ENCODE measurements at regions not wholly inside any gene's neighbourhood (a gene's known extent, or its start where the extent isn't known, plus 50 kb on each side); places are given as distances from the start of the nearest gene placed in this dataset.

GRCh38 chr7:47100148-47100816 is 481.6 kb downstream of the TNS3 start:
- H3K4me1 ChIP-seq (ENCODE audit: control insufficient read depth in 5 of 5, insufficient read depth in 5 of 5, low read length in 5 of 5): peaks cover 0 to 4% (median 0%) of the 10 kb centered on the region in 5 donors
- H3K4me3 ChIP-seq (ENCODE audit: low read depth in 1 of 5, low read length in 5 of 5): no peak overlapping the region
- no peak overlapping the region for H3K9ac ChIP-seq (ENCODE audit: low read length in 5 of 5)
- no peaks in the 10 kb centered on the region for H3K36me3 ChIP-seq (ENCODE audit: control insufficient read depth in 5 of 5, insufficient read depth in 5 of 5, low read length in 5 of 5)
- H3K27me3 ChIP-seq (ENCODE audit: control insufficient read depth in 5 of 5, insufficient read depth in 4 of 5, low read length in 5 of 5): no peaks in the 10 kb centered on the region
- H3K27ac ChIP-seq (ENCODE audit: low read depth, low read length): no peak overlapping the region
- no peaks in the 10 kb centered on the region for H3K9me3 ChIP-seq (ENCODE audit: control insufficient read depth in 5 of 5, low read length in 5 of 5)

GRCh38 chr7:47097431-47097830 is 484.5 kb downstream of the TNS3 start:
- H3K4me1 ChIP-seq (ENCODE audit: control insufficient read depth in 5 of 5, insufficient read depth in 5 of 5, low read length in 5 of 5): no peaks in the 10 kb centered on the region
- no peak overlapping the region for H3K4me3 ChIP-seq (ENCODE audit: low read depth in 1 of 5, low read length in 5 of 5)
- no peaks in the 10 kb centered on the region for H3K27me3 ChIP-seq (ENCODE audit: control insufficient read depth in 5 of 5, insufficient read depth in 4 of 5, low read length in 5 of 5)
- no peak overlapping the region for H3K9ac ChIP-seq (ENCODE audit: low read length in 5 of 5)
- H3K36me3 ChIP-seq (ENCODE audit: control insufficient read depth in 5 of 5, insufficient read depth in 5 of 5, low read length in 5 of 5): no peaks in the 10 kb centered on the region
- no peak overlapping the region for H3K27ac ChIP-seq (ENCODE audit: low read depth, low read length)
- H3K9me3 ChIP-seq (ENCODE audit: control insufficient read depth in 5 of 5, low read length in 5 of 5): no peaks in the 10 kb centered on the region

GRCh38 chr7:47095946-47096345 is 486.0 kb downstream of the TNS3 start:
- H3K27me3 ChIP-seq (ENCODE audit: control insufficient read depth in 5 of 5, insufficient read depth in 4 of 5, low read length in 5 of 5): no peaks in the 10 kb centered on the region
- H3K27ac ChIP-seq (ENCODE audit: low read depth, low read length): no peak overlapping the region
- no peaks in the 10 kb centered on the region for H3K9me3 ChIP-seq (ENCODE audit: control insufficient read depth in 5 of 5, low read length in 5 of 5)
- H3K4me3 ChIP-seq (ENCODE audit: low read depth in 1 of 5, low read length in 5 of 5): no peak overlapping the region
- no peak overlapping the region for H3K9ac ChIP-seq (ENCODE audit: low read length in 5 of 5)
- H3K36me3 ChIP-seq (ENCODE audit: control insufficient read depth in 5 of 5, insufficient read depth in 5 of 5, low read length in 5 of 5): no peaks in the 10 kb centered on the region
- H3K4me1 ChIP-seq (ENCODE audit: control insufficient read depth in 5 of 5, insufficient read depth in 5 of 5, low read length in 5 of 5): no peaks in the 10 kb centered on the region

- Histone ChIP-seq H3K4me3 (ENCODE audit: low read depth in 1 of 5, low read length in 5 of 5) (no peak overlapping the region), H3K9me3 (ENCODE audit: control insufficient read depth in 5 of 5, low read length in 5 of 5) (no peaks in the 10 kb centered on the region), H3K27ac (ENCODE audit: low read depth, low read length) (no peak overlapping the region), H3K27me3 (ENCODE audit: control insufficient read depth in 5 of 5, insufficient read depth in 4 of 5, low read length in 5 of 5) (no peaks in the 10 kb centered on the region), H3K36me3 (ENCODE audit: control insufficient read depth in 5 of 5, insufficient read depth in 5 of 5, low read length in 5 of 5) (no peaks in the 10 kb centered on the region), H3K9ac (ENCODE audit: low read length in 5 of 5) (no peak overlapping the region), H3K4me1 (ENCODE audit: control insufficient read depth in 5 of 5, insufficient read depth in 5 of 5, low read length in 5 of 5) (no peaks in the 10 kb centered on the region)
These were observed 487.4 kb downstream of the TNS3 start for GRCh38 chr7:47094462-47094861.

- H3K4me3 ChIP-seq (ENCODE audit: low read depth in 1 of 5, low read length in 5 of 5): no peak overlapping the region
These were observed 488.3 kb downstream of the TNS3 start for GRCh38 chr7:47093320-47094234.

GRCh38 chr7:47092336-47092735 is 489.6 kb downstream of the TNS3 start:
- no peak overlapping the region for H3K27ac ChIP-seq (ENCODE audit: low read depth, low read length)
- no peaks in the 10 kb centered on the region for H3K27me3 ChIP-seq (ENCODE audit: control insufficient read depth in 5 of 5, insufficient read depth in 4 of 5, low read length in 5 of 5)
- no peaks in the 10 kb centered on the region for H3K9me3 ChIP-seq (ENCODE audit: control insufficient read depth in 5 of 5, low read length in 5 of 5)
- H3K36me3 ChIP-seq (ENCODE audit: control insufficient read depth in 5 of 5, insufficient read depth in 5 of 5, low read length in 5 of 5): no peaks in the 10 kb centered on the region
- no peak overlapping the region for H3K4me3 ChIP-seq (ENCODE audit: low read depth in 1 of 5, low read length in 5 of 5)
- H3K4me1 ChIP-seq (ENCODE audit: control insufficient read depth in 5 of 5, insufficient read depth in 5 of 5, low read length in 5 of 5): peaks cover 0 to 10% (median 4%) of the 10 kb centered on the region in 5 donors
- H3K9ac ChIP-seq (ENCODE audit: low read length in 5 of 5): no peak overlapping the region

More at GRCh38 chr7:47093320-47094234, 488.3 kb downstream of the TNS3 start:
- Histone ChIP-seq H3K9me3 (ENCODE audit: control insufficient read depth in 5 of 5, low read length in 5 of 5) (no peaks in the 10 kb centered on the region), H3K27ac (ENCODE audit: low read depth, low read length) (no peak overlapping the region), H3K27me3 (ENCODE audit: control insufficient read depth in 5 of 5, insufficient read depth in 4 of 5, low read length in 5 of 5) (no peaks in the 10 kb centered on the region), H3K9ac (ENCODE audit: low read length in 5 of 5) (no peak overlapping the region), H3K4me1 (ENCODE audit: control insufficient read depth in 5 of 5, insufficient read depth in 5 of 5, low read length in 5 of 5) (peaks cover 0 to 2% (median under 1%) of the 10 kb centered on the region in 5 donors), H3K36me3 (ENCODE audit: control insufficient read depth in 5 of 5, insufficient read depth in 5 of 5, low read length in 5 of 5) (no peaks in the 10 kb centered on the region)

GRCh38 chr7:47091141-47091540 is 490.8 kb downstream of the TNS3 start:
- H3K36me3 ChIP-seq (ENCODE audit: control insufficient read depth in 5 of 5, insufficient read depth in 5 of 5, low read length in 5 of 5): no peaks in the 10 kb centered on the region
- no peak overlapping the region for H3K9ac ChIP-seq (ENCODE audit: low read length in 5 of 5)
- peaks cover 0 to 10% (median 4%) of the 10 kb centered on the region in 5 donors for H3K4me1 ChIP-seq (ENCODE audit: control insufficient read depth in 5 of 5, insufficient read depth in 5 of 5, low read length in 5 of 5)
- no peaks in the 10 kb centered on the region for H3K27me3 ChIP-seq (ENCODE audit: control insufficient read depth in 5 of 5, insufficient read depth in 4 of 5, low read length in 5 of 5)
- H3K4me3 ChIP-seq (ENCODE audit: low read depth in 1 of 5, low read length in 5 of 5): no peak overlapping the region
- H3K27ac ChIP-seq (ENCODE audit: low read depth, low read length): no peak overlapping the region
- no peaks in the 10 kb centered on the region for H3K9me3 ChIP-seq (ENCODE audit: control insufficient read depth in 5 of 5, low read length in 5 of 5)

GRCh38 chr7:47089461-47089860 is 492.4 kb downstream of the TNS3 start:
- peaks cover 0 to 10% (median 4%) of the 10 kb centered on the region in 5 donors for H3K4me1 ChIP-seq (ENCODE audit: control insufficient read depth in 5 of 5, insufficient read depth in 5 of 5, low read length in 5 of 5)
- no peak overlapping the region for H3K27ac ChIP-seq (ENCODE audit: low read depth, low read length)
- H3K9me3 ChIP-seq (ENCODE audit: control insufficient read depth in 5 of 5, low read length in 5 of 5): no peaks in the 10 kb centered on the region
- no peak overlapping the region for H3K4me3 ChIP-seq (ENCODE audit: low read depth in 1 of 5, low read length in 5 of 5)
- H3K9ac ChIP-seq (ENCODE audit: low read length in 5 of 5): no peak overlapping the region
- no peaks in the 10 kb centered on the region for H3K27me3 ChIP-seq (ENCODE audit: control insufficient read depth in 5 of 5, insufficient read depth in 4 of 5, low read length in 5 of 5)
- no peaks in the 10 kb centered on the region for H3K36me3 ChIP-seq (ENCODE audit: control insufficient read depth in 5 of 5, insufficient read depth in 5 of 5, low read length in 5 of 5)

GRCh38 chr7:47089068-47089417 is 492.9 kb downstream of the TNS3 start:
- Histone ChIP-seq H3K4me1 (ENCODE audit: control insufficient read depth in 5 of 5, insufficient read depth in 5 of 5, low read length in 5 of 5) (peaks cover 0 to 10% (median 4%) of the 10 kb centered on the region in 5 donors), H3K27ac (ENCODE audit: low read depth, low read length) (no peak overlapping the region), H3K4me3 (ENCODE audit: low read depth in 1 of 5, low read length in 5 of 5) (no peak overlapping the region), H3K9me3 (ENCODE audit: control insufficient read depth in 5 of 5, low read length in 5 of 5) (no peaks in the 10 kb centered on the region), H3K36me3 (ENCODE audit: control insufficient read depth in 5 of 5, insufficient read depth in 5 of 5, low read length in 5 of 5) (no peaks in the 10 kb centered on the region), H3K9ac (ENCODE audit: low read length in 5 of 5) (no peak overlapping the region), H3K27me3 (ENCODE audit: control insufficient read depth in 5 of 5, insufficient read depth in 4 of 5, low read length in 5 of 5) (no peaks in the 10 kb centered on the region)

GRCh38 chr7:47088329-47089067 is 493.4 kb downstream of the TNS3 start:
- Histone ChIP-seq H3K27ac (ENCODE audit: low read depth, low read length) (no peak overlapping the region), H3K36me3 (ENCODE audit: control insufficient read depth in 5 of 5, insufficient read depth in 5 of 5, low read length in 5 of 5) (no peaks in the 10 kb centered on the region), H3K4me3 (ENCODE audit: low read depth in 1 of 5, low read length in 5 of 5) (no peak overlapping the region), H3K9ac (ENCODE audit: low read length in 5 of 5) (no peak overlapping the region), H3K27me3 (ENCODE audit: control insufficient read depth in 5 of 5, insufficient read depth in 4 of 5, low read length in 5 of 5) (no peaks in the 10 kb centered on the region), H3K4me1 (ENCODE audit: control insufficient read depth in 5 of 5, insufficient read depth in 5 of 5, low read length in 5 of 5) (peaks cover 0 to 10% (median 4%) of the 10 kb centered on the region in 5 donors), H3K9me3 (ENCODE audit: control insufficient read depth in 5 of 5, low read length in 5 of 5) (no peaks in the 10 kb centered on the region)
